GM23248 (cell line): ENCODE measurements at regions not wholly inside any gene's neighbourhood (a gene's known extent, or its start where the extent isn't known, plus 50 kb on each side); places are given as distances from the start of the nearest gene placed in this dataset.

Experiments used
- EZH2 ChIP-seq: fragments of 200-600 bp; sonication (generic); IDR thresholded peaks from 2 replicates; pipeline ENCODE4 v1.6.1; 2018; ENCODE audit warnings: antibody characterized with exemption, mild to moderate bottlenecking; ENCODE audit not compliant: insufficient read depth, poor library complexity, severe bottlenecking
- EZH2phosphoT487 ChIP-seq: fragments of 200-600 bp; sonication (generic); IDR thresholded peaks from 2 replicates; pipeline ENCODE4 v1.6.1; 2018; ENCODE audit warnings: antibody characterized with exemption, moderate library complexity, mild to moderate bottlenecking, low read depth; ENCODE audit not compliant: insufficient read depth

- no peak for TF ChIP-seq EZH2
- TF ChIP-seq EZH2phosphoT487 = no peak
Measured at GRCh38 chr7:29626730-29627129, 63.1 kb downstream of the PRR15 start.
